SK-N-SH (cell line): ENCODE measurements at regions not wholly inside any gene's neighbourhood (a gene's known extent, or its start where the extent isn't known, plus 50 kb on each side); places are given as distances from the start of the nearest gene placed in this dataset.

ENCODE experiments used
- CTCF ChIA-PET: fragments of 300-600, 350-600 bp; formaldehyde crosslinking; extraction: SDS; loops from one replicate; lab custom pipeline; 2021; lab: Yijun Ruan, JAX
- POLR2A ChIA-PET: fragments of 350-600 bp; sonication (Branson Sonifier 250); formaldehyde crosslinking; extraction: SDS; loops from one replicate; lab custom pipeline; 2020; ENCODE audit warnings: antibody characterized with exemption, inconsistent platforms; lab: Yijun Ruan, JAX
- DNase-seq: peaks from one replicate; pipeline ENCODE4 v3.0.0; 2012
- H2AFZ ChIP-seq: fragments of 200-600 bp; sonication (generic); 2 replicates; pipeline ENCODE4 v1.8.1; 2016; ENCODE audit warnings: antibody characterized with exemption, mild to moderate bottlenecking, low read depth
- H3F3A ChIP-seq: fragments of 200-600 bp; sonication (generic); replicated peaks from 2 replicates; pipeline ENCODE3; 2016; ENCODE audit warnings: antibody characterized with exemption, mild to moderate bottlenecking; ENCODE audit not compliant: insufficient read depth
- H3K27ac ChIP-seq, 2 experiments: fragments of 200-500 bp in 1 of 2; fragments of 200-600 bp in 1 of 2; sonication (Bioruptor generic) in 1 of 2; sonication (generic), shearing (Covaris generic) in 1 of 2; 2 replicates each; pipeline versions ENCODE4 v1.5.1 to v1.6.1; 2014 to 2016; ENCODE audit warnings: low read depth in 2 of 2, inconsistent platforms in 1 of 2, low read length in 1 of 2, mild to moderate bottlenecking in 1 of 2, mixed read lengths in 1 of 2
- H3K27me3 ChIP-seq: fragments of 200-600 bp; sonication (generic), shearing (Covaris generic); 2 replicates; pipeline ENCODE4 v1.6.1; 2016; ENCODE audit warnings: mixed run types; ENCODE audit not compliant: insufficient read depth
- H3K36me3 ChIP-seq, 2 experiments: fragments of 200-500 bp in 1 of 2; fragments of 200-600 bp in 1 of 2; sonication (Bioruptor generic) in 1 of 2; sonication (generic) in 1 of 2; replicated peaks in 1 of 2; 2 replicates each; pipeline versions ENCODE3 to v1.5.1; 2014 to 2016; ENCODE audit warnings: low read length in 1 of 2, mild to moderate bottlenecking in 1 of 2; ENCODE audit not compliant: insufficient read depth in 2 of 2, control insufficient read depth in 1 of 2
- H3K4me1 ChIP-seq, 2 experiments: fragments of 200-500 bp in 1 of 2; fragments of 200-600 bp in 1 of 2; sonication (Bioruptor generic) in 1 of 2; sonication (generic), shearing (Covaris generic) in 1 of 2; 2 replicates each; pipeline versions ENCODE4 v1.5.1 to v1.6.1; 2014 to 2016; ENCODE audit warnings: low read depth in 1 of 2, low read length in 1 of 2, mixed run types in 1 of 2; ENCODE audit not compliant: insufficient read depth in 2 of 2, control insufficient read depth in 1 of 2
- H3K4me2 ChIP-seq: fragments of 200-600 bp; sonication (generic), shearing (Covaris generic); 2 replicates; pipeline ENCODE4 v1.6.1; 2017; ENCODE audit warnings: mixed run types
- H3K4me3 ChIP-seq, 2 experiments: fragments of 200-500 bp in 1 of 2; fragments of 200-600 bp in 1 of 2; sonication (Bioruptor generic) in 1 of 2; sonication (generic), shearing (Covaris generic) in 1 of 2; 2 replicates each; pipeline versions ENCODE4 v1.5.1 to v1.8.1; 2014 to 2016; ENCODE audit warnings: low read depth in 2 of 2, inconsistent platforms in 1 of 2, low read length in 1 of 2, mild to moderate bottlenecking in 1 of 2, mixed read lengths in 1 of 2, moderate library complexity in 1 of 2
- H3K79me2 ChIP-seq: fragments of 200-600 bp; sonication (generic); 2 replicates; pipeline ENCODE4 v1.8.1; 2017; ENCODE audit warnings: mild to moderate bottlenecking; ENCODE audit not compliant: insufficient read depth
- H3K9ac ChIP-seq: fragments of 200-600 bp; sonication (generic); 2 replicates; pipeline ENCODE4 v1.6.1; 2017; ENCODE audit warnings: mixed run types
- H3K9me2 ChIP-seq: fragments of 200-600 bp; sonication (generic); 2 replicates; pipeline ENCODE4 v1.6.1; 2017; ENCODE audit warnings: mixed run types
- H3K9me3 ChIP-seq: fragments of 200-600 bp; sonication (generic); 2 replicates; pipeline ENCODE4 v1.6.1; 2017; ENCODE audit warnings: mixed run types, mild to moderate bottlenecking, moderate library complexity
- H4K20me1 ChIP-seq: fragments of 200-600 bp; sonication (generic); 2 replicates; pipeline ENCODE4 v1.6.1; 2017; ENCODE audit warnings: mild to moderate bottlenecking, mixed run types; ENCODE audit not compliant: insufficient read depth
- CHD2 ChIP-seq: fragments of 150-350 bp; IDR thresholded peaks from 2 replicates; pipeline ENCODE4 v1.6.1; 2018; ENCODE audit warnings: low read length; ENCODE audit not compliant: partially characterized antibody
- ELF1 ChIP-seq: IDR thresholded peaks from 2 replicates; pipeline ENCODE4 v1.4.0; 2012
- EP300 ChIP-seq, 2 experiments: IDR thresholded peaks; 2 replicates each; pipeline versions ENCODE4 v1.4.0 to v1.6.1; 2012; ENCODE audit warnings: borderline replicate concordance in 1 of 2, low read depth in 1 of 2, low read length in 1 of 2
- FOXM1 ChIP-seq: IDR thresholded peaks from 2 replicates; pipeline ENCODE4 v1.4.0; 2012; ENCODE audit warnings: low read depth, mild to moderate bottlenecking
- GATA2 ChIP-seq: sonication (generic); formaldehyde crosslinking; IDR thresholded peaks from 2 replicates; pipeline ENCODE4 v1.5.0; 2020; ENCODE audit warnings: mild to moderate bottlenecking, missing genetic modification reagents
- MEF2A ChIP-seq: IDR thresholded peaks from 2 replicates; pipeline ENCODE4 v1.4.0; 2012; ENCODE audit warnings: low read depth, borderline replicate concordance
- MXI1 ChIP-seq: IDR thresholded peaks from 2 replicates; pipeline ENCODE4 v1.6.1; 2012; ENCODE audit warnings: mild to moderate bottlenecking, low read depth, low read length, improper control_type of control experiment
- NFIC ChIP-seq: IDR thresholded peaks from 2 replicates; pipeline ENCODE4 v1.4.0; 2012; ENCODE audit warnings: borderline replicate concordance
- NRF1 ChIP-seq: IDR thresholded peaks from 2 replicates; pipeline ENCODE4 v1.6.1; 2012; ENCODE audit warnings: low read depth, mild to moderate bottlenecking, low read length
- RAD21 ChIP-seq: IDR thresholded peaks from 2 replicates; pipeline ENCODE4 v1.6.1; 2012; ENCODE audit warnings: mild to moderate bottlenecking, low read length
- SIN3A ChIP-seq: IDR thresholded peaks from 2 replicates; pipeline ENCODE4 v1.6.1; 2012; ENCODE audit warnings: low read depth, mild to moderate bottlenecking, low read length, moderate library complexity, borderline replicate concordance
- SMC3 ChIP-seq: IDR thresholded peaks from 2 replicates; pipeline ENCODE4 v1.6.1; 2012; ENCODE audit warnings: low read depth, low read length, improper control_type of control experiment
- TAF1 ChIP-seq: IDR thresholded peaks from 2 replicates; pipeline ENCODE4 v1.6.1; 2012; ENCODE audit warnings: low read depth, mild to moderate bottlenecking, low read length, moderate library complexity, borderline replicate concordance
- TCF12 ChIP-seq: IDR thresholded peaks from 2 replicates; pipeline ENCODE4 v1.4.0; 2012
- ZBTB33 ChIP-seq: IDR thresholded peaks from 2 replicates; pipeline ENCODE4 v1.4.0; 2012; ENCODE audit warnings: low read depth, borderline replicate concordance
- TF ChIP-seq, protein P1 (sequence below): fragments of 150-350 bp; IDR thresholded peaks from 2 replicates; pipeline ENCODE4 v1.6.1; 2017; ENCODE audit warnings: antibody characterized with exemption, low read length, low read depth, borderline replicate concordance
- TF ChIP-seq, protein P2 (sequence below): fragments of 150-350 bp; IDR thresholded peaks from 2 replicates; pipeline ENCODE4 v1.6.1; 2016; ENCODE audit warnings: mild to moderate bottlenecking, low read depth, low read length
- TF ChIP-seq, protein P3 (sequence below): fragments of 200-600 bp; sonication (generic); IDR thresholded peaks from 2 replicates; pipeline ENCODE4 v1.6.1; 2017; ENCODE audit warnings: antibody characterized with exemption, mild to moderate bottlenecking, moderate library complexity

DNA sequence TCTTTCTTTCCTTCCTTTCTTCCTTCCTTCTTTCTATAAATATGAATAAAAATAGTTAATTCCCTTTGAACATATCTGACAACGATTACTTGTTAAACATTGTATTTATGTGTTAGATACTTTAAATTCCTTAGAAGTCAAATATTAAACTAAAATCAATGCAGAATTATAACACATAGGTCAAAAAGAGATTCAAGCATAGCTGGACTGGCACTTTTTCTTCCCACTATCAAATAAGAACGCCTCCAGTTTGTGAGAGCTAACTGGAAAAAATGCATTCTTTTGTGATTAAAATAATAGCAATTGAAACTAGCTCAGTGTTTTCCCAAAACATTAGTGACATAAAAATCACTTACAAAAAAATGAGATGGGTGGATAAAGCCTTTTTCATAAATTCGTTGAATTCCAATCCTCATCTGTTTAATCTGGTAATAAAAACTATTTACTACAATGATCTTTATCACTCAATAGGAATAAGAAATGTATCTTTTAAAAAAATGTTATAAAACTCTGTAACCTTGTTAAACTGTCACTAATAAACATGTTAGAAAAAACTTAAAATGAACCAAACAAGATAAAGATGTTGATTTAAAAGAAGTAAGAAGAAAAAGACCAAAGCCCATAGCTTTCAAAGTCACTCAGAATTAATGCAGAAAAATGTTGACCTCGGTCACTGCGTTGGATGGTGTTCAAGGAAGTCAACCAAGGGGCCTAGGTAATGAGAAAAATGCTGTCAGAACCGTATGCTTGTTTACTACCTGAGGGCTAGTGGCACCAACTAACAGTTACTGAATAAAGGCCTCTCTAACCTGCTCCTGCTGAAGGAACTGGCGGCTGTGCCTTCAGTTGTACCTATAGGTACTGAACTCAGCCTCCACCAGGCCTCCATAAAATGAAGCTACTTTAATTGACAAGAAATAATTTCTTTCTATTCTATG, 1039.5 kb upstream of the SLC10A2 start (continued):
- TF ChIP-seq SMC3: no peak
- TF ChIP-seq, protein P1, sequence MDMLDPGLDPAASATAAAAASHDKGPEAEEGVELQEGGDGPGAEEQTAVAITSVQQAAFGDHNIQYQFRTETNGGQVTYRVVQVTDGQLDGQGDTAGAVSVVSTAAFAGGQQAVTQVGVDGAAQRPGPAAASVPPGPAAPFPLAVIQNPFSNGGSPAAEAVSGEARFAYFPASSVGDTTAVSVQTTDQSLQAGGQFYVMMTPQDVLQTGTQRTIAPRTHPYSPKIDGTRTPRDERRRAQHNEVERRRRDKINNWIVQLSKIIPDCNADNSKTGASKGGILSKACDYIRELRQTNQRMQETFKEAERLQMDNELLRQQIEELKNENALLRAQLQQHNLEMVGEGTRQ: no peak
- no peak for TF ChIP-seq ELF1
- TF ChIP-seq EP300 (IDR thresholded peaks at IDR 0.05; ENCODE audit: borderline replicate concordance in 1 of 2, low read depth in 1 of 2, low read length in 1 of 2): no peak
- no peak for TF ChIP-seq TAF1
- no peak for TF ChIP-seq TCF12

- ChIA-PET CTCF (no interaction called here), POLR2A (no interaction called here)
- Histone ChIP-seq H3K36me3 (no peaks in the 10 kb centered on the region), H3K9me3 (no peaks in the 10 kb centered on the region), H3K4me3 (no peak overlapping the region), H3K4me2 (no peak overlapping the region), H3F3A (no peaks in the 10 kb centered on the region), H2AFZ (no peak overlapping the region), H3K9me2 (no peaks in the 10 kb centered on the region; the same call in 1 of the 2 replicates), H3K4me1 (no peaks in the 10 kb centered on the region), H4K20me1 (no peaks in the 10 kb centered on the region), H3K27ac (no peak overlapping the region), H3K27me3 (no peaks in the 10 kb centered on the region), H3K79me2 (no peaks in the 10 kb centered on the region), H3K9ac (no peak overlapping the region)
- no peak for TF ChIP-seq MXI1
- TF ChIP-seq, protein P2, sequence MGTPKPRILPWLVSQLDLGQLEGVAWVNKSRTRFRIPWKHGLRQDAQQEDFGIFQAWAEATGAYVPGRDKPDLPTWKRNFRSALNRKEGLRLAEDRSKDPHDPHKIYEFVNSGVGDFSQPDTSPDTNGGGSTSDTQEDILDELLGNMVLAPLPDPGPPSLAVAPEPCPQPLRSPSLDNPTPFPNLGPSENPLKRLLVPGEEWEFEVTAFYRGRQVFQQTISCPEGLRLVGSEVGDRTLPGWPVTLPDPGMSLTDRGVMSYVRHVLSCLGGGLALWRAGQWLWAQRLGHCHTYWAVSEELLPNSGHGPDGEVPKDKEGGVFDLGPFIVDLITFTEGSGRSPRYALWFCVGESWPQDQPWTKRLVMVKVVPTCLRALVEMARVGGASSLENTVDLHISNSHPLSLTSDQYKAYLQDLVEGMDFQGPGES: no peak
- no peak for TF ChIP-seq EP300 (IDR thresholded peaks at IDR 0.05; ENCODE audit: borderline replicate concordance in 1 of 2, low read depth in 1 of 2, low read length in 1 of 2)
- TF ChIP-seq MEF2A: no peak
- no peak for TF ChIP-seq GATA2
- no peak for TF ChIP-seq SMC3
- TF ChIP-seq ZBTB33: no peak
- TF ChIP-seq RAD21: no peak
- TF ChIP-seq CHD2: no peak
- TF ChIP-seq, protein P3, sequence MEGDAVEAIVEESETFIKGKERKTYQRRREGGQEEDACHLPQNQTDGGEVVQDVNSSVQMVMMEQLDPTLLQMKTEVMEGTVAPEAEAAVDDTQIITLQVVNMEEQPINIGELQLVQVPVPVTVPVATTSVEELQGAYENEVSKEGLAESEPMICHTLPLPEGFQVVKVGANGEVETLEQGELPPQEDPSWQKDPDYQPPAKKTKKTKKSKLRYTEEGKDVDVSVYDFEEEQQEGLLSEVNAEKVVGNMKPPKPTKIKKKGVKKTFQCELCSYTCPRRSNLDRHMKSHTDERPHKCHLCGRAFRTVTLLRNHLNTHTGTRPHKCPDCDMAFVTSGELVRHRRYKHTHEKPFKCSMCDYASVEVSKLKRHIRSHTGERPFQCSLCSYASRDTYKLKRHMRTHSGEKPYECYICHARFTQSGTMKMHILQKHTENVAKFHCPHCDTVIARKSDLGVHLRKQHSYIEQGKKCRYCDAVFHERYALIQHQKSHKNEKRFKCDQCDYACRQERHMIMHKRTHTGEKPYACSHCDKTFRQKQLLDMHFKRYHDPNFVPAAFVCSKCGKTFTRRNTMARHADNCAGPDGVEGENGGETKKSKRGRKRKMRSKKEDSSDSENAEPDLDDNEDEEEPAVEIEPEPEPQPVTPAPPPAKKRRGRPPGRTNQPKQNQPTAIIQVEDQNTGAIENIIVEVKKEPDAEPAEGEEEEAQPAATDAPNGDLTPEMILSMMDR: no peak
- TF ChIP-seq FOXM1: no peak
- no peak for TF ChIP-seq NFIC
- TF ChIP-seq SIN3A: no peak
- TF ChIP-seq, protein P1: no peak
- TF ChIP-seq NRF1: no peak
- no peak for DNase-seq
These were observed 1033.5 kb upstream of the SLC10A2 start for GRCh38 chr13:104099750-104100149.
